Esophagus squamous epithelium (tissue), 5 donors: ENCODE measurements at regions not wholly inside any gene's neighbourhood (a gene's known extent, or its start where the extent isn't known, plus 50 kb on each side); places are given as distances from the start of the nearest gene placed in this dataset.

Experiments used
- DNase-seq: peaks from one replicate; lab custom pipeline; 2025; lab: John Stamatoyannopoulos, UW
- H3K27ac ChIP-seq, 4 donors: fragments of 200-600 bp; sonication (generic); one replicate each; pipeline ENCODE4 v1.5.1; 2016 to 2019; ENCODE audit warnings: mild to moderate bottlenecking in 1 of 4
- H3K27me3 ChIP-seq, 4 donors: fragments of 200-600 bp; sonication (generic); 1 replicate in 3 of 4; 2 replicates in 1 of 4; pipeline versions ENCODE4 v1.5.1 to v1.6.0; 2017 to 2021; ENCODE audit warnings: antibody characterized with exemption in 1 of 4
- H3K36me3 ChIP-seq, 3 donors: fragments of 200-600 bp; sonication (generic); one replicate each; pipeline ENCODE4 v1.5.1; 2016 to 2019
- H3K4me1 ChIP-seq, 3 donors: fragments of 200-600 bp; sonication (generic); one replicate each; pipeline ENCODE4 v1.5.1; 2017 to 2019
- H3K4me3 ChIP-seq, 4 donors: fragments of 200-600 bp; sonication (generic); 1 replicate in 3 of 4; 2 replicates in 1 of 4; pipeline ENCODE4 v1.5.1; 2016 to 2019; ENCODE audit warnings: mild to moderate bottlenecking in 2 of 4, moderate library complexity in 1 of 4
- H3K9me3 ChIP-seq, 3 donors: fragments of 200-600 bp; sonication (generic); one replicate each; pipeline ENCODE4 v1.5.1; 2016 to 2019
- POLR2A ChIP-seq, 4 donors: fragments of 450-650 bp; IDR thresholded peaks; one replicate each; pipeline ENCODE4 v1.6.1; 2017; ENCODE audit warnings: antibody characterized with exemption in 4 of 4, mild to moderate bottlenecking in 4 of 4, moderate library complexity in 3 of 4
- WGBS, 2 donors: methylation state at CpG; one replicate each; pipeline ENCODE4 v1.1.5; 2018; 5-methylcytosine and 5-hydroxymethylcytosine counted together
- intact Hi-C: fragments of 100-400 bp; cut with DNase I; formaldehyde crosslinking; loops from one replicate; pipeline ENCODE4 v1.15.0; 2022
- TF ChIP-seq, protein P1 (sequence below), 6 experiments: fragments of 450-650 bp in 4 of 6; fragments of 200-600 bp in 2 of 6; sonication (generic) in 2 of 6; IDR thresholded peaks; one replicate each; pipeline ENCODE4 v1.5.1; 2016 to 2019; ENCODE audit warnings: antibody characterized with exemption in 6 of 6, mild to moderate bottlenecking in 4 of 6, moderate library complexity in 4 of 6
- donor health status: DM: yes; HTN: yes; CAD: no.

DNA sequence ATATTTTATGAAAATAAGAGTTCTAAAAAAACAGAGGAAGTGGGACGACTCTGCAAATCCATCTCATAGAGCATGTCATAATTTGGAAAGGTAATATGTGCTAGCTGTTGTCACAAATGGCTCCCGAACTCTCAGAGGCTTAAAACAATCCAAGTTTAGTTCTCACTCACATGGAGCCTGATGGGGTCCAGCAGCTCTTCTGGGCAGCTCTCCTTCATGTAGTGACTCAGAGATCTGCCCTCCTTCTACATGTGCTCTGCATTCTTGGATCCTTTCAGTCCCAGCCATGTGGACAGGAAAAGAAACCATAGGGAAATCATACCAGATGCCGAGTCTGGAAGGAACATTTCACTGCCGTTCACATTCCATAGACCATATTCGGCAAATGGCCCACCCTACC is 180.1 kb upstream of the APCDD1 start:
- H3K36me3 ChIP-seq: no peaks in the 10 kb centered on the region
- no peaks in the 10 kb centered on the region for H3K9me3 ChIP-seq
- no peaks in the 10 kb centered on the region for H3K27me3 ChIP-seq
- intact Hi-C loops: no loop called here
- WGBS, 2 donors: 78 to 86% methylated on average over 5 of the region's 5 CpGs
- H3K27ac ChIP-seq: no peak overlapping the region
- DNase-seq: no peak
- H3K4me3 ChIP-seq: no peak overlapping the region
- H3K4me1 ChIP-seq: peaks cover 0 to 25% (median 5%) of the 10 kb centered on the region in 3 donors
- no peak for TF ChIP-seq POLR2A (IDR thresholded peaks at IDR 0.05)
- TF ChIP-seq, protein P1, sequence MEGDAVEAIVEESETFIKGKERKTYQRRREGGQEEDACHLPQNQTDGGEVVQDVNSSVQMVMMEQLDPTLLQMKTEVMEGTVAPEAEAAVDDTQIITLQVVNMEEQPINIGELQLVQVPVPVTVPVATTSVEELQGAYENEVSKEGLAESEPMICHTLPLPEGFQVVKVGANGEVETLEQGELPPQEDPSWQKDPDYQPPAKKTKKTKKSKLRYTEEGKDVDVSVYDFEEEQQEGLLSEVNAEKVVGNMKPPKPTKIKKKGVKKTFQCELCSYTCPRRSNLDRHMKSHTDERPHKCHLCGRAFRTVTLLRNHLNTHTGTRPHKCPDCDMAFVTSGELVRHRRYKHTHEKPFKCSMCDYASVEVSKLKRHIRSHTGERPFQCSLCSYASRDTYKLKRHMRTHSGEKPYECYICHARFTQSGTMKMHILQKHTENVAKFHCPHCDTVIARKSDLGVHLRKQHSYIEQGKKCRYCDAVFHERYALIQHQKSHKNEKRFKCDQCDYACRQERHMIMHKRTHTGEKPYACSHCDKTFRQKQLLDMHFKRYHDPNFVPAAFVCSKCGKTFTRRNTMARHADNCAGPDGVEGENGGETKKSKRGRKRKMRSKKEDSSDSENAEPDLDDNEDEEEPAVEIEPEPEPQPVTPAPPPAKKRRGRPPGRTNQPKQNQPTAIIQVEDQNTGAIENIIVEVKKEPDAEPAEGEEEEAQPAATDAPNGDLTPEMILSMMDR (IDR thresholded peaks at IDR 0.05): no peak

GRCh38 chr18:10275486-10275885 is 178.9 kb upstream of the APCDD1 start:
- DNase-seq: no peak
- H3K4me1 ChIP-seq: peaks cover 0 to 13% (median 4%) of the 10 kb centered on the region in 3 donors
- TF ChIP-seq, protein P1 (IDR thresholded peaks at IDR 0.05): no peak
- H3K4me3 ChIP-seq: no peak overlapping the region
- H3K27ac ChIP-seq: no peak overlapping the region
- intact Hi-C loops: no loop called here
- no peaks in the 10 kb centered on the region for H3K9me3 ChIP-seq
- H3K27me3 ChIP-seq: no peaks in the 10 kb centered on the region
- H3K36me3 ChIP-seq: no peaks in the 10 kb centered on the region
- WGBS, 2 donors: 78 to 83% methylated on average over 3 of the region's 3 CpGs

GRCh38 chr18:10278265-10278664 is 176.2 kb upstream of the APCDD1 start:
- no peaks in the 10 kb centered on the region for H3K36me3 ChIP-seq
- H3K27me3 ChIP-seq: no peaks in the 10 kb centered on the region
- H3K4me3 ChIP-seq: no peak overlapping the region
- intact Hi-C loops: no loop called here
- no peak overlapping the region for H3K27ac ChIP-seq
- no peaks in the 10 kb centered on the region for H3K9me3 ChIP-seq
- TF ChIP-seq, protein P1 (IDR thresholded peaks at IDR 0.05): no peak
- no peak for TF ChIP-seq POLR2A (IDR thresholded peaks at IDR 0.05)
- no peak for DNase-seq
- no peaks in the 10 kb centered on the region for H3K4me1 ChIP-seq

DNA sequence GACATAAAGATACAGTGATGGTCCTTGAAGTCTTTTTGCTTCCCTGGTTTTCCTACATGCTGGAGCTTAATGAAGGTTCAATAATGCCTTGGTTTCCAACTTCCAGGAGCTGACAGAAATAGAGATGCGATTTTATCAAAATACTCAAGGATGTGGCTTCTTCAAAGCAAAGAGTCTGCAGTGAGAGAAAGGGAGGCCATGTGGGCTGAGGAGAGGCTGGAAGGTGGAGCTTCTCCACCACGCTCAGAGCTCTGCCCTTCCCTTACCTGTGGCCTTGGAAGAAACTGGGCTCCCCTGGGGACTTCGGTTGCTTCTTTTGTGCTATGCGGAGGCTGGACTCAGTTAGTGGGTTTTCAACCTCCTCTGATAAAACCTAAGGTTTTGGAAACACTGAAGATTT is 175.0 kb upstream of the APCDD1 start:
- Histone ChIP-seq H3K4me1 (peaks cover 0 to 3% (median 0%) of the 10 kb centered on the region in 3 donors), H3K36me3 (no peaks in the 10 kb centered on the region), H3K27ac (no peak overlapping the region), H3K4me3 (no peak overlapping the region), H3K9me3 (no peaks in the 10 kb centered on the region), H3K27me3 (no peaks in the 10 kb centered on the region)
- DNase-seq: no peak
- intact Hi-C loops: no loop called here
- no peak for TF ChIP-seq POLR2A (IDR thresholded peaks at IDR 0.05)
- TF ChIP-seq, protein P1 (IDR thresholded peaks at IDR 0.05): no peak
- 78 to 85% methylated on average over 4 of the region's 4 CpGs for WGBS, 2 donors

- intact Hi-C loops: no loop called here
- no peaks in the 10 kb centered on the region for H3K27me3 ChIP-seq
- H3K27ac ChIP-seq: no peak overlapping the region
- H3K9me3 ChIP-seq: no peaks in the 10 kb centered on the region
- H3K36me3 ChIP-seq: no peaks in the 10 kb centered on the region
- 81 to 82% methylated on average over 8 to 9 of the region's 9 CpGs for WGBS, 2 donors
- TF ChIP-seq, protein P1 (IDR thresholded peaks at IDR 0.05): no peak
- no peak for TF ChIP-seq POLR2A (IDR thresholded peaks at IDR 0.05)
- peaks cover 0 to 7% (median 0%) of the 10 kb centered on the region in 3 donors for H3K4me1 ChIP-seq
- DNase-seq: no peak
- no peak overlapping the region for H3K4me3 ChIP-seq
Observed at GRCh38 chr18:10279905-10280644, 174.4 kb upstream of the APCDD1 start.
